ENCODE measurements at regions not wholly inside any gene's neighbourhood (a gene's known extent, or its start where the extent isn't known, plus 50 kb on each side); places are given as distances from the start of the nearest gene placed in this dataset.

- Mint-ChIP-seq H3K36me3 (no peaks in the 10 kb centered on the region), H3K4me3 (no peak overlapping the region), H3K4me1 (no peaks in the 10 kb centered on the region), H3K9me3 (peaks cover 0 to 4% (median 2%) of the 10 kb centered on the region in 7 donors), H3K27ac (no peak overlapping the region), H3K27me3 (ENCODE audit: low read depth in 3 of 3) (peaks cover 0 to 2% (median 1%) of the 10 kb centered on the region in 3 donors)
- no peak for DNase-seq
- no peaks in the 10 kb centered on the region for H3K9me3 ChIP-seq (replicated peaks in 1 of 2; ENCODE audit: control insufficient read depth in 1 of 2, insufficient read depth in 1 of 2, low read length in 2 of 2)
- H3K79me2 ChIP-seq (ENCODE audit: insufficient read depth, low read length): no peaks in the 10 kb centered on the region
- H3K4me1 ChIP-seq (ENCODE audit: control insufficient read depth in 1 of 2, insufficient read depth in 2 of 2, low read length in 2 of 2): no peaks in the 10 kb centered on the region
- no peak overlapping the region for H3K4me3 ChIP-seq (replicated peaks in 1 of 3; ENCODE audit: low read depth in 2 of 3, low read length in 3 of 3)
- H4K20me1 ChIP-seq (ENCODE audit: insufficient read depth, low read length): no peaks in the 10 kb centered on the region
- no peak overlapping the region for H2AFZ ChIP-seq (ENCODE audit: insufficient read depth, low read depth, low read length, poor library complexity, severe bottlenecking)
- H3K9ac ChIP-seq (ENCODE audit: insufficient read depth, low read length, poor library complexity, severe bottlenecking): no peak overlapping the region
- no peak overlapping the region for H3K27ac ChIP-seq (ENCODE audit: low read depth in 1 of 2, low read length in 2 of 2)
- WGBS (ENCODE audit: insufficient coverage): 83% methylated on average over 2 of the region's 3 CpGs
- no peak overlapping the region for H3K4me2 ChIP-seq (replicated peaks; ENCODE audit: extremely low read depth, low read length, poor library complexity, severe bottlenecking)
- TF ChIP-seq CTCF (IDR thresholded peaks at IDR 0.05): no peak
- H3K36me3 ChIP-seq (replicated peaks in 1 of 2; ENCODE audit: control insufficient read depth in 1 of 2, insufficient read depth in 2 of 2, low read length in 2 of 2): no peaks in the 10 kb centered on the region
- intact Hi-C loops (cut with micrococcal nuclease): no loop called here
- no peaks in the 10 kb centered on the region for H3K27me3 ChIP-seq (ENCODE audit: control insufficient read depth in 2 of 2, insufficient read depth in 2 of 2, low read length in 2 of 2)
These were observed 1845.8 kb upstream of the SEL1L start for GRCh38 chr14:83379436-83379835.

GRCh38 chr14:83384253-83384652 is 1850.6 kb upstream of the SEL1L start:
- Mint-ChIP-seq H3K36me3 (no peaks in the 10 kb centered on the region), H3K27ac (no peak overlapping the region), H3K4me3 (no peak overlapping the region), H3K27me3 (ENCODE audit: low read depth in 3 of 3) (peaks cover 0 to 2% (median 0%) of the 10 kb centered on the region in 3 donors), H3K9me3 (peaks cover 0 to 7% (median 0%) of the 10 kb centered on the region in 7 donors), H3K4me1 (no peaks in the 10 kb centered on the region)
- H2AFZ ChIP-seq (ENCODE audit: insufficient read depth, low read depth, low read length, poor library complexity, severe bottlenecking): no peak overlapping the region
- intact Hi-C loops (cut with micrococcal nuclease): no loop called here
- no peak overlapping the region for H3K27ac ChIP-seq (ENCODE audit: low read depth in 1 of 2, low read length in 2 of 2)
- DNase-seq: no peak
- H3K36me3 ChIP-seq (replicated peaks in 1 of 2; ENCODE audit: control insufficient read depth in 1 of 2, insufficient read depth in 2 of 2, low read length in 2 of 2): no peaks in the 10 kb centered on the region
- WGBS (ENCODE audit: insufficient coverage): no CpG with 5 or more reads among the region's 3 CpGs
- H3K9me3 ChIP-seq (replicated peaks in 1 of 2; ENCODE audit: control insufficient read depth in 1 of 2, insufficient read depth in 1 of 2, low read length in 2 of 2): peaks cover 0 to 3% of the 10 kb centered on the region in 2 donors
- no peak overlapping the region for H3K4me2 ChIP-seq (replicated peaks; ENCODE audit: extremely low read depth, low read length, poor library complexity, severe bottlenecking)
- H3K4me1 ChIP-seq (ENCODE audit: control insufficient read depth in 1 of 2, insufficient read depth in 2 of 2, low read length in 2 of 2): no peaks in the 10 kb centered on the region
- no peaks in the 10 kb centered on the region for H3K27me3 ChIP-seq (ENCODE audit: control insufficient read depth in 2 of 2, insufficient read depth in 2 of 2, low read length in 2 of 2)
- TF ChIP-seq CTCF (IDR thresholded peaks at IDR 0.05): no peak
- no peak overlapping the region for H3K4me3 ChIP-seq (replicated peaks in 1 of 3; ENCODE audit: low read depth in 2 of 3, low read length in 3 of 3)
- no peaks in the 10 kb centered on the region for H4K20me1 ChIP-seq (ENCODE audit: insufficient read depth, low read length)
- no peaks in the 10 kb centered on the region for H3K79me2 ChIP-seq (ENCODE audit: insufficient read depth, low read length)
- H3K9ac ChIP-seq (ENCODE audit: insufficient read depth, low read length, poor library complexity, severe bottlenecking): no peak overlapping the region

All from CD14-positive monocyte (primary cell).